Natural killer cell (primary cell): ENCODE measurements at regions not wholly inside any gene's neighbourhood (a gene's known extent, or its start where the extent isn't known, plus 50 kb on each side); places are given as distances from the start of the nearest gene placed in this dataset.

Experiments
- ATAC-seq, 3 donors: fragments of 150-1000 bp in 2 of 3; fragments of 200-7000 bp in 1 of 3; cut with Tn5 transposase; 1 replicate in 1 of 3; 2 replicates in 2 of 3; pipeline ENCODE4 v1.10.0; 2021; ENCODE audit warnings: mild to moderate bottlenecking in 2 of 3, moderate library complexity in 2 of 3
- DNase-seq, 2 donors: peaks; one replicate each; pipeline versions ENCODE4 v3.0.0 to v3.0.0-alpha.2; 2013 to 2021; ENCODE audit warnings: mixed read lengths in 1 of 2
- H3K27ac ChIP-seq: one replicate; pipeline ENCODE4 v1.5.1; 2013; ENCODE audit warnings: mild to moderate bottlenecking, low read length
- H3K27me3 ChIP-seq: one replicate; pipeline ENCODE4 v1.6.1; 2013; ENCODE audit warnings: low read length; ENCODE audit not compliant: control insufficient read depth, insufficient read depth
- H3K36me3 ChIP-seq: one replicate; pipeline ENCODE4 v1.6.1; 2013; ENCODE audit warnings: low read length; ENCODE audit not compliant: control insufficient read depth, insufficient read depth
- H3K4me1 ChIP-seq: one replicate; pipeline ENCODE4 v1.6.1; 2013; ENCODE audit warnings: low read length; ENCODE audit not compliant: control insufficient read depth, insufficient read depth
- H3K4me3 ChIP-seq: one replicate; pipeline ENCODE4 v1.5.1; 2013; ENCODE audit warnings: low read length
- H3K9me3 ChIP-seq: one replicate; pipeline ENCODE4 v1.6.1; 2013; ENCODE audit warnings: low read length; ENCODE audit not compliant: control insufficient read depth, insufficient read depth
- H3K27ac Mint-ChIP-seq, 2 donors: one replicate each; pipeline ENCODE4 v1.8.0; 2022; ENCODE audit warnings: mild to moderate bottlenecking in 2 of 2, mixed read lengths in 2 of 2, moderate library complexity in 1 of 2
- H3K27me3 Mint-ChIP-seq, 2 donors: one replicate each; pipeline ENCODE4 v1.8.0; 2022; ENCODE audit warnings: low read depth in 2 of 2, mixed read lengths in 2 of 2
- H3K36me3 Mint-ChIP-seq: one replicate; pipeline ENCODE4 v1.8.0; 2022; ENCODE audit warnings: mixed read lengths
- H3K4me1 Mint-ChIP-seq, 2 donors: one replicate each; pipeline ENCODE4 v1.8.0; 2022; ENCODE audit warnings: mixed read lengths in 2 of 2
- H3K4me3 Mint-ChIP-seq: one replicate; pipeline ENCODE4 v1.8.0; 2022; ENCODE audit warnings: mild to moderate bottlenecking, moderate library complexity, mixed read lengths
- H3K9me3 Mint-ChIP-seq, 2 donors: one replicate each; pipeline ENCODE4 v1.8.0; 2022; ENCODE audit warnings: mixed read lengths in 2 of 2
- CTCF ChIP-seq: fragments of 200-600 bp; IDR thresholded peaks from one replicate; pipeline ENCODE4 v1.8.0; 2022; ENCODE audit warnings: antibody characterized with exemption
- WGBS: methylation state at CpG from one replicate; pipeline ENCODE4 v1.1.7; 2013; ENCODE audit warnings: missing lambda C conversion rate; ENCODE audit not compliant: insufficient coverage; 5-methylcytosine and 5-hydroxymethylcytosine counted together
- intact Hi-C: fragments of 100-400 bp; cut with micrococcal nuclease; formaldehyde crosslinking; loops from one replicate; pipeline ENCODE4 v1.14.2; 2022

- WGBS = 89% methylated on average over 1 of the region's 2 CpGs
- peaks cover 7% of the 10 kb centered on the region for H3K36me3 Mint-ChIP-seq
These were observed 1081.8 kb downstream of the EPHA7 start for GRCh38 chr6:92337571-92337970.

GRCh38 chr6:92329208-92329847 is 1090.0 kb downstream of the EPHA7 start:
- ATAC-seq = no peak
- TF ChIP-seq CTCF = no peak
- H3K27ac Mint-ChIP-seq = no peak overlapping the region
- no peaks in the 10 kb centered on the region for H3K4me1 Mint-ChIP-seq
- no peak overlapping the region for H3K4me3 Mint-ChIP-seq
- no peaks in the 10 kb centered on the region for H3K9me3 ChIP-seq
- H3K4me1 ChIP-seq = no peaks in the 10 kb centered on the region
- H3K27ac ChIP-seq = no peak overlapping the region
- H3K27me3 Mint-ChIP-seq = no peaks in the 10 kb centered on the region
- peaks cover 7 to 9% of the 10 kb centered on the region in 2 donors for H3K9me3 Mint-ChIP-seq
- DNase-seq = no peak
- H3K4me3 ChIP-seq = no peak overlapping the region
- no peaks in the 10 kb centered on the region for H3K36me3 ChIP-seq
- intact Hi-C loops = no loop called here
- no peaks in the 10 kb centered on the region for H3K27me3 ChIP-seq
- 87% methylated on average over 4 of the region's 7 CpGs for WGBS
- H3K36me3 Mint-ChIP-seq = no peaks in the 10 kb centered on the region

More at GRCh38 chr6:92337571-92337970, 1081.8 kb downstream of the EPHA7 start:
- H3K27me3 Mint-ChIP-seq = no peaks in the 10 kb centered on the region
- DNase-seq = no peak
- no peak for TF ChIP-seq CTCF
- H3K36me3 ChIP-seq = no peaks in the 10 kb centered on the region
- intact Hi-C loops = no loop called here
- no peak overlapping the region for H3K4me3 ChIP-seq
- H3K27ac Mint-ChIP-seq = no peak overlapping the region
- H3K4me1 ChIP-seq = no peaks in the 10 kb centered on the region
- no peaks in the 10 kb centered on the region for H3K9me3 ChIP-seq
- H3K4me1 Mint-ChIP-seq = no peaks in the 10 kb centered on the region
- peaks cover 9 to 11% of the 10 kb centered on the region in 2 donors for H3K9me3 Mint-ChIP-seq
- ATAC-seq = no peak
- no peak overlapping the region for H3K4me3 Mint-ChIP-seq
- no peaks in the 10 kb centered on the region for H3K27me3 ChIP-seq
- no peak overlapping the region for H3K27ac ChIP-seq

- Histone ChIP-seq H3K27me3 (no peaks in the 10 kb centered on the region), H3K9me3 (peaks cover 5% of the 10 kb centered on the region), H3K36me3 (no peaks in the 10 kb centered on the region), H3K27ac (no peak overlapping the region), H3K4me1 (no peaks in the 10 kb centered on the region), H3K4me3 (no peak overlapping the region)
- DNase-seq (no peak), ATAC-seq (no peak)
- H3K4me3 Mint-ChIP-seq = no peak overlapping the region
- no peak for TF ChIP-seq CTCF
- WGBS = 67% methylated on average over 1 of the region's 1 CpG
- H3K27me3 Mint-ChIP-seq = no peaks in the 10 kb centered on the region
- intact Hi-C loops = no loop called here
- no peak overlapping the region for H3K27ac Mint-ChIP-seq
- H3K9me3 Mint-ChIP-seq = peaks cover 16 to 23% of the 10 kb centered on the region in 2 donors
- no peaks in the 10 kb centered on the region for H3K4me1 Mint-ChIP-seq
- H3K36me3 Mint-ChIP-seq = no peaks in the 10 kb centered on the region
These were observed 1104.0 kb downstream of the EPHA7 start for GRCh38 chr6:92315312-92315711.

GRCh38 chr6:92297101-92297500 is 1122.3 kb downstream of the EPHA7 start:
- WGBS = 86% methylated on average over 4 of the region's 4 CpGs
- Mint-ChIP-seq H3K4me3 (no peak overlapping the region), H3K36me3 (peaks cover 5% of the 10 kb centered on the region), H3K4me1 (no peaks in the 10 kb centered on the region), H3K9me3 (peaks cover 0 to 3% of the 10 kb centered on the region in 2 donors), H3K27ac (no peak overlapping the region), H3K27me3 (no peaks in the 10 kb centered on the region)
- intact Hi-C loops = no loop called here
- Histone ChIP-seq H3K36me3 (no peaks in the 10 kb centered on the region), H3K4me1 (no peaks in the 10 kb centered on the region), H3K4me3 (no peak overlapping the region), H3K27me3 (no peaks in the 10 kb centered on the region), H3K9me3 (peaks cover 12% of the 10 kb centered on the region), H3K27ac (no peak overlapping the region)
- ATAC-seq (no peak), DNase-seq (no peak)
- TF ChIP-seq CTCF = no peak
